HG03442 (cell line): ENCODE measurements at regions not wholly inside any gene's neighbourhood (a gene's known extent, or its start where the extent isn't known, plus 50 kb on each side); places are given as distances from the start of the nearest gene placed in this dataset.
A peak's percentile ranks its signal among the peaks of the same experiment; 100 is the strongest.
"Not testable (repeated sequence)": the region's sequence is repeated elsewhere in the genome, so short reads cannot be mapped to it uniquely, and the experiment has no call there.

Experiments
- ATAC-seq: cut with Tn5 transposase; IDR thresholded peaks from one replicate; pipeline ENCODE4 v1.9.1; 2021; ENCODE audit warnings: mild to moderate bottlenecking, moderate library complexity; ENCODE audit not compliant: unreplicated experiment

DNA sequence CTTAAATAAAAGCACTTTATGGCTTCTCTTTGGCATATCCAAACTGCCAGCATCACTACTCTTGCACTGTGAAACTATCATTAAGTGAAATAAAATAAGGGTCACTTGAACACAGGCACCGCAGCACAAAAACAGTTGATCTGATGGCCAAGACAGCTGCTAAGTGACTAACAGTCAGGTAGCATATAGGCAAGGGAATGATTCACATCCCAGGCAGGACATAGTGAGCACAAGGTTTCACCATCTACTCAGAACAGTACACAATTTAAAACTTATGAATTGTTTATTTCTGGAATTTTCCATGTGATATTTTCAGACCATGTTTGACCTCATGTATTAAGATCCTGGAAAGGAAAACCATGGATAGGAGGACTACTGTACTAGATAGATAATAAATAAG, 214.2 kb downstream of the MREG start:
- no peak for ATAC-seq

GRCh38 chr2:215797676-215798075, 215.7 kb downstream of the MREG start:
- ATAC-seq, result no peak

GRCh38 chr2:215796140-215796855, 217.1 kb downstream of the MREG start:
- ATAC-seq, result no peak

- no peak for ATAC-seq
These were observed 218.4 kb downstream of the MREG start for GRCh38 chr2:215794829-215795546.

- ATAC-seq, result peak; percentile 71
These were observed 219.4 kb downstream of the MREG start for GRCh38 chr2:215793747-215794595.

DNA sequence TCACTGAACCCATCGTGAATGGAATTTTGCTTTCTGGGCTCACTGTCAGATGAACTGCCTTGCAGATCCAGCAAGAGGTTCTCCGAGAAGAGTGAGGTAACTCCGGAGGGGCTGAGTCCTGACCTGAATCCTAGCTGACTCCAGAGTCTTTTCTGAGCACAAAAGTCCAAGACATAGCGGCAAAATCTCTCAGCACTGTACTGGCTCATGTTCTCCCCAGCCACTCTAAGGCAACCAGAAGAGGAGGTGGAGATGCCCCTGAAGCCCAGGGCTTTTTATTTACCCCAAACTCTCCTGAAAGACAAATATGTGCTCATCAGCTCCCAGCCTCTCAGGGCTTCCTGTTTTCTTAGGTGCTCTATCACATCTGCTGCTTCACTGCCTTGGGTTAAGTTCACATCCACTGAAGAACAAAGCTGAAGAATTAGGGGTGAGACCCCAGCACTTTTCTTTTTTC, 221.8 kb downstream of the MREG start:
- ATAC-seq, result no peak

DNA sequence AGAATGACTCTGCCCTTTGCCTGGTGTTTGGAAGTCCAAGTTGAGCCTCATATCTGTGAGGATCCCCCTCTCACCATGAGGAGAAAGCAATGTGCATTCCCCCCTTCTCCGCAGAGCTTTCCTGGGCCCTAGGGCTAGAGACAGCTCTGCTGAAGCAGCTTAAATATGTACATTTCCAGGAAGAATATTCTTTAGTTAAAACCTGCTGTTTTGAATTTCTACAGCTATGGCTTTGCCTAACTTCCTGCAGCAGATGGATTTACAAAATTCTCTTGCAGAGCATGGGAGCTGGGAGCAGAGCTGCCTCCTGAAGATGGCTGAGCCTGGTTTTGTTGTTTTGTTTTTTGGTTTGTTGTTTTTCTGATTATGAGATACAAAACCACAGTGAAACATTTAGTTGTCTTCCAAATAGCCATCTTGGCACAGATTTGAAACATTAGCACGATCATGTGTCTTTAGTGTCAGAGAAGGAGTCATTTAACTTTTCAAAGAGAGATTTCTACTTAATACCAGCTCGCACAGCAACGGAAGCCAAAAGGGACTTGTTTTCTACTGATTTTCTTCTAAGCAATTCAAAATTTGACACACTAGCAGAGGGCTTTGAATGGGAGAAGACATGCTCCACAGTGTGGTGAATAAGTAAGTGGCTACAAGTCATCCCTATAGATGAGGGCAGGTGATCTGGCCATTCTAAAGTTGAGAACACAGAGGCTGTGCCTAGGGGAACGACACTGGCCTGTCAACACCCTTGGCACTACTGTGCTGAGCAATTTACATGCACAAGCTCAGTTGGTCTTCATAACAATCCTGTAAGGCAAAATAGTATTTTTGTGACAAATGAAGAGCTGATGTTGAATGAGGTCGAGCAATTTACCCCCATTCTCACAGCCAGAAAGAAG, 222.6 kb downstream of the MREG start:
- ATAC-seq, result no peak

GRCh38 chr2:215787565-215788178, 225.7 kb downstream of the MREG start:
- ATAC-seq, result no peak

DNA sequence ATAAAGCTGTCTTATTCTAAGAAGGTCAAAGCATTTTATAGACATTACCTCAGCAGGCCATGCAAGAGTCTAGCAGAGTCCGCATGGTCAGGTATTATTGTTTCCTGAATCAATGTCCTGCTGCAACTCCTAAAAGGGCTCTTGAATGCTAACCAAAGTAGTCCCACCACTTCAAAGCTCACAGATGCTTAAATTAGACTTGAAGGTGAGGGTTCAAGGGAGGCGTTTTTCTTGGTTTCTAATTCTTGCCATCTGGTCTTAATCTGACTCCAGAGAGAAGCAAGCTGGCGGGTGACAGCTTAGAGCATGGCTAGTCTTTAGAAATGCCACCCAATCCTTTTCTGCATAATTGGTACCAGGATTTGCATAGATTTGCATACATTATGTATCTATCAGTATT, 226.3 kb downstream of the MREG start:
- ATAC-seq, result no peak

DNA sequence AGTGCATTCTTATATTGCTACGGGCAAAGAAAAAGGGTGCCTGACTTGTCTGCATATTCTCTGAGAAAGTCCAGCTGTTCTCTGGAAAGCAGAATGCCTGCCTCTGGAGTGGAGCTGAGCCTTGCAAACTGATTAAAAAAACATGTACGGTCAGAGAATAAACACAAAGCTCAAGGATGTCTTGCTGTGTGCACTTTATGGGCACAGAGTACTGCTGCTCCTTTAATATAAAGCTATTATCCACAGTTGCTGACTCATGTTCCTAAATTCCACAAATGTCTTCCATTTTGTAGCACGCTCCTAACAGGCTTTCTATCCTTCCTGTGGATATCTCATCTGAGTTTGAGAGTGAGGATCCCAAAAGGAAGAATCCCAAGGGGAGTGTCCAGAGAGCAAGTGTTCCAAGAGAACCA, 229.0 kb downstream of the MREG start:
- no peak for ATAC-seq

GRCh38 chr2:215783640-215784039, 229.7 kb downstream of the MREG start:
- ATAC-seq, result not testable (repeated sequence)

GRCh38 chr2:215782965-215783364, 230.4 kb downstream of the MREG start:
- no peak for ATAC-seq

- ATAC-seq, result no peak
These were observed 231.1 kb downstream of the MREG start for GRCh38 chr2:215782295-215782694.

GRCh38 chr2:215780907-215781685, 232.3 kb downstream of the MREG start:
- ATAC-seq, result no peak

GRCh38 chr2:215780313-215780712, 233.0 kb downstream of the MREG start:
- no peak for ATAC-seq

DNA sequence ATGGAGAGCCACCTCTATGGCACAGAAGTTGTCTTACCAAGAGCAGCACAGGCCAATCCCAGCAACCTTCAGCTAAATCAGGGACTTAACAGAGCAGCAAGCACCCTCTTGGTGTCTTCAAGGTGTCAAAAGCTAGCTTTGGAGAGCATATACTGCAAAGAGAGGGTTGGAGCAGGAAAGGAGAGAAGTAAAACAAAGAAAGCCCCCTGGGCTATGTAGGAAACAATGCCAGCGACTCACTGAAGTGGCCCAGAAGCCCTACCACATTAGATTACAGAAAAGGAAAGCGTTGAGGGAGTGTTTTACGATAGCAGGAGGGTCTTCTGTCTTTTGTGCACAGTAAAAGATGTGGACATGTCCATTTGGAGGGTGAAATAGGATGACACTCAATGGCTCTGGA, 233.4 kb downstream of the MREG start:
- ATAC-seq, result no peak

DNA sequence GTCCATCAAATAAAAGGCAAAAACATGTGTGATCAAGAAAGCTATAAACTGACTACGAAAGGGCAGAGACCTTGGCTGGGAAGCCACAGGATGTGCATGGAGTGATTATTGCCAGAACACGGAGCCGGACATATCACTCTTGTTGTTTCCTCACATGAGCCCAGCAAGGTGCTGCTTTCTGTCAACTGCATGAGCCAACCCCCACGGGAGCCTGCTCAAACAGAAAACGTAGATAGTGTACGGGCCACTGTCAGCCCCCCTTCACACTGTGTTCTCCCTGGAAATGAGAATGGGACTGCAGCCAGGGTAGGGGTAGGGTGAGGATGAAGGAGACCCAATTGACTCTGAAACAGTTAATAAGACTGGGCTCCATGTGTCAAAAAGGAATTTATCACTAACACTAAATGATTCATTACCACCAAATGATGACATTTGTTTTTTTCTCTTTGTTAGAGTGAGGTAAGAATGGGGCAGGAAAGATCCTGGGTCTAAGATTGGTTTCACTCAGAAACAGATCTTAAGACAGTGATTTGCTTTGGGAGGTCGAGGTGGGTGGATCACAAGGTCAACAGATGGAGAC, 235.8 kb downstream of the MREG start:
- ATAC-seq, result no peak

DNA sequence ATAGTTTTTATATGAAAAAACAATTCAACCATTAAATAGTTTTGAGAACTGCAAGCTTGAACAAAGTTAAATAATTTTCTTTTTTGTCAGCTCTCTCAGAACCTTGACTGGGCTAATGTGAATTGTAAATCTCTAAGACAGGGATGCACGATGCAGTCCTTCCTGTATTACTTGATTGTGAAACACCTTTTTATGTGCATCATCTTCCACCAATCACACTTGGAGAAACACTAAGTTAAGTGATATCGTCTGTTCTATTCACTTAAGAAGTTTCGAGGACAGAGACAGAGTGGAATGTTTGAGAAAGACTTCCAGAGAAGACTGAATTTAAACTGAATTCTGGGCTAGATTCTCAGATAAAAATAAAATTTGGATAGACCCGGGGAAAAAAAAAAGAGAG, 238.2 kb downstream of the MREG start:
- no peak for ATAC-seq

- ATAC-seq, result no peak
These were observed 239.6 kb downstream of the MREG start for GRCh38 chr2:215773728-215774127.
